HEK293 (cell line): ENCODE measurements at regions not wholly inside any gene's neighbourhood (a gene's known extent, or its start where the extent isn't known, plus 50 kb on each side); places are given as distances from the start of the nearest gene placed in this dataset.

ENCODE experiments used
- CTCF ChIA-PET: fragments of 350-600 bp; formaldehyde crosslinking; extraction: SDS; loops from one replicate; lab custom pipeline; 2021; ENCODE audit warnings: antibody characterized with exemption; lab: Yijun Ruan, JAX
- POLR2A ChIA-PET: fragments of 300-600 bp; formaldehyde crosslinking; extraction: SDS; loops from one replicate; lab custom pipeline; 2020; ENCODE audit warnings: antibody characterized with exemption, inconsistent platforms; lab: Yijun Ruan, JAX
- H3K27ac ChIP-seq: fragments of 200-500 bp; sonication (Bioruptor generic); 2 replicates; pipeline ENCODE4 v1.5.1; 2014; ENCODE audit warnings: low read depth, low read length, control low read depth, inconsistent platforms; ENCODE audit errors: extremely low read depth
- H3K36me3 ChIP-seq, 2 experiments: fragments of 200-500 bp in 1 of 2; sonication (Bioruptor generic) in 1 of 2; 1 replicate in 1 of 2; 2 replicates in 1 of 2; pipeline ENCODE4 v1.5.1; 2014 to 2017; ENCODE audit warnings: inconsistent platforms in 2 of 2, low read length in 2 of 2; ENCODE audit not compliant: control insufficient read depth in 2 of 2, insufficient read depth in 1 of 2
- H3K4me1 ChIP-seq: fragments of 200-500 bp; sonication (Bioruptor generic); 2 replicates; pipeline ENCODE4 v1.5.1; 2014; ENCODE audit warnings: mild to moderate bottlenecking, low read length, inconsistent platforms; ENCODE audit not compliant: control insufficient read depth, insufficient read depth
- H3K4me3 ChIP-seq: 2 replicates; pipeline ENCODE4 v1.5.1; 2011; ENCODE audit warnings: low read depth, mild to moderate bottlenecking, control low read depth, low read length, moderate library complexity
- H3K9me3 ChIP-seq: fragments of 200-500 bp; sonication (Bioruptor generic); 2 replicates; pipeline ENCODE4 v1.5.1; 2014; ENCODE audit warnings: low read depth, low read length, inconsistent platforms; ENCODE audit not compliant: control insufficient read depth, insufficient read depth
- HOXC10 ChIP-seq: sonication (generic); formaldehyde crosslinking; IDR thresholded peaks from 2 replicates; pipeline ENCODE4 v1.8.1; 2023; ENCODE audit warnings: mild to moderate bottlenecking, missing genetic modification reagents
- KLF8 ChIP-seq: fragments of 450-650 bp; formaldehyde crosslinking; IDR thresholded peaks from 2 replicates; pipeline ENCODE4 v1.5.1; 2016; ENCODE audit warnings: missing biosample characterization, missing genetic modification characterization
- OSR2 ChIP-seq: fragments of 450-650 bp; formaldehyde crosslinking; IDR thresholded peaks from 2 replicates; pipeline ENCODE4 v1.5.1; 2016; ENCODE audit warnings: missing biosample characterization, missing genetic modification characterization
- SETDB1 ChIP-seq: IDR thresholded peaks from one replicate; pipeline ENCODE4 v1.6.1; 2017; ENCODE audit warnings: mild to moderate bottlenecking, low read length, moderate library complexity, mixed read lengths; ENCODE audit not compliant: insufficient read length
- TRIM28 ChIP-seq: IDR thresholded peaks from 2 replicates; pipeline ENCODE4 v1.6.1; 2011; ENCODE audit warnings: low read length, control low read depth, borderline replicate concordance
- WT1 ChIP-seq: fragments of 450-650 bp; formaldehyde crosslinking; IDR thresholded peaks from 2 replicates; pipeline ENCODE4 v1.5.1; 2016; ENCODE audit warnings: missing biosample characterization, missing genetic modification characterization
- ZBTB7A ChIP-seq: fragments of 450-650 bp; formaldehyde crosslinking; IDR thresholded peaks from 2 replicates; pipeline ENCODE4 v1.5.1; 2016; ENCODE audit warnings: low read depth, missing biosample characterization, missing genetic modification characterization
- ZFHX2 ChIP-seq: fragments of 450-650 bp; formaldehyde crosslinking; conservative IDR thresholded peaks from 2 replicates; pipeline ENCODE4 v1.5.1; 2016; ENCODE audit warnings: missing biosample characterization, missing genetic modification characterization
- ZFP3 ChIP-seq: fragments of 450-650 bp; formaldehyde crosslinking; IDR thresholded peaks from 2 replicates; pipeline ENCODE4 v1.5.1; 2016; ENCODE audit warnings: low read depth, missing biosample characterization, missing genetic modification characterization
- ZFP69B ChIP-seq: fragments of 450-650 bp; formaldehyde crosslinking; IDR thresholded peaks from 2 replicates; pipeline ENCODE4 v1.5.1; 2016; ENCODE audit warnings: missing biosample characterization, missing genetic modification characterization
- ZNF112 ChIP-seq: fragments of 450-650 bp; formaldehyde crosslinking; IDR thresholded peaks from 2 replicates; pipeline ENCODE4 v1.5.0; 2017; ENCODE audit warnings: missing biosample characterization, missing genetic modification characterization
- ZNF146 ChIP-seq: fragments of 450-650 bp; formaldehyde crosslinking; IDR thresholded peaks from 2 replicates; pipeline ENCODE4 v1.5.1; 2016; ENCODE audit warnings: missing biosample characterization, missing genetic modification characterization
- ZNF16 ChIP-seq: fragments of 450-650 bp; formaldehyde crosslinking; IDR thresholded peaks from 2 replicates; pipeline ENCODE4 v1.5.1; 2016; ENCODE audit warnings: low read depth, missing biosample characterization, missing genetic modification characterization
- ZNF184 ChIP-seq: fragments of 450-650 bp; IDR thresholded peaks from 2 replicates; pipeline ENCODE4 v1.5.1; 2018; ENCODE audit warnings: missing biosample characterization, mild to moderate bottlenecking, missing genetic modification characterization
- ZNF211 ChIP-seq: fragments of 450-650 bp; formaldehyde crosslinking; IDR thresholded peaks from 2 replicates; pipeline ENCODE4 v1.5.1; 2016; ENCODE audit warnings: low read depth, missing biosample characterization, missing genetic modification characterization
- ZNF23 ChIP-seq: fragments of 450-650 bp; formaldehyde crosslinking; IDR thresholded peaks from 2 replicates; pipeline ENCODE4 v1.5.1; 2016; ENCODE audit warnings: missing biosample characterization, missing genetic modification characterization, borderline replicate concordance
- ZNF24 ChIP-seq: fragments of 450-650 bp; formaldehyde crosslinking; IDR thresholded peaks from 2 replicates; pipeline ENCODE4 v1.5.1; 2016; ENCODE audit warnings: missing biosample characterization, missing genetic modification characterization
- ZNF266 ChIP-seq: fragments of 450-650 bp; formaldehyde crosslinking; IDR thresholded peaks from 2 replicates; pipeline ENCODE4 v1.5.1; 2016; ENCODE audit warnings: missing biosample characterization, missing genetic modification characterization, low read depth
- ZNF404 ChIP-seq: fragments of 450-650 bp; formaldehyde crosslinking; IDR thresholded peaks from 2 replicates; pipeline ENCODE4 v1.5.1; 2017; ENCODE audit warnings: missing biosample characterization, missing genetic modification characterization
- ZNF514 ChIP-seq: fragments of 450-650 bp; formaldehyde crosslinking; IDR thresholded peaks from 2 replicates; pipeline ENCODE4 v1.5.1; 2016; ENCODE audit warnings: missing biosample characterization, missing genetic modification characterization
- ZNF521 ChIP-seq: fragments of 450-650 bp; formaldehyde crosslinking; IDR thresholded peaks from 2 replicates; pipeline ENCODE4 v1.5.1; 2017; ENCODE audit warnings: missing biosample characterization, mild to moderate bottlenecking, missing genetic modification characterization
- ZNF558 ChIP-seq: fragments of 450-650 bp; formaldehyde crosslinking; IDR thresholded peaks from 2 replicates; pipeline ENCODE4 v1.5.1; 2016; ENCODE audit warnings: missing biosample characterization, missing genetic modification characterization
- ZNF837 ChIP-seq: fragments of 450-650 bp; formaldehyde crosslinking; IDR thresholded peaks from 2 replicates; pipeline ENCODE4 v1.5.1; 2016; ENCODE audit warnings: missing biosample characterization, missing genetic modification characterization
- TF ChIP-seq, protein P1 (sequence below): fragments of 450-650 bp; formaldehyde crosslinking; IDR thresholded peaks from 2 replicates; pipeline ENCODE4 v1.5.1; 2016; ENCODE audit warnings: missing biosample characterization, missing genetic modification characterization

DNA sequence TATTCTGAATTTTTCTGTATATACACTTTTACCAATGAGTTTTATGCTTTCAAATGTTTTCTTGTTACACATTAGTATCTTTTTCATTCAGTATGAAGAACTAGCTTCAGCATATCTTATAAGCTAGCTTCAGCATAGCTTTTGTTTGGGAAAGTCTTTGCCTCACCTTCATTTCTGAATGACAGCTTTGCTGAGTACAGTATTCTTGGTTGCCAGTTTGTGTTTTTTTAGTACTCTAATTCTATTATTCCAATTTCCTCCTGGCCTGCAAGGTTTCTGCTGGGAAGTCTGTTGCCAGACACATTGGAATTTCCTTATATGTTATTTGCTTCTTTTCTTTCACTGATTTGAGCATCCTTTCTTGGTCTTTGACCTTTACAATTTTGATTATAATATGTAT is 278.8 kb downstream of the SPATA18 start:
- POLR2A ChIA-PET: no interaction called here
- CTCF ChIA-PET: no interaction called here

DNA sequence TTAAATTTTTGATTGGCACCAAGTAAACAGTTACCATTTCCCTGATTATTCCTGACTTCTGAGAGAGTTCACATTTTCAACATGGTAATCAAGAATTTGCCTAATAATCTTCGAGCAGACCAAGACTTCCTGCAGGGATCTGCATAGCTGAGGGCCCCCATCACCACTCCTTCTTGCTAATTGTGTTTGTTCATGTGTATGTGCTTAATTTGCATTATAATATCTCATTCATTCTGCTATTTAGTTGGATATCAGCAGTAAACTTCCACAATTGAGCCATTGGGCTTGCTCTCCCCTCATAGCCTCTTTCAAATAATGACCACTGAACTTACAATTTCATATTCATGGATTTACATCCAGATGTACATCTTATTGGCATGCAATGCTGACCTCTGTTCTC is 292.5 kb downstream of the SPATA18 start:
- Histone ChIP-seq H3K36me3 (no peaks in the 10 kb centered on the region), H3K4me3 (no peak overlapping the region), H3K9me3 (no peaks in the 10 kb centered on the region), H3K4me1 (no peaks in the 10 kb centered on the region), H3K27ac (no peak overlapping the region)
- CTCF ChIA-PET: no interaction called here
- TF ChIP-seq OSR2 (tag by site-specific recombination) (no peak), ZNF24 (tag by site-specific recombination) (no peak), ZFP69B (tag by site-specific recombination) (no peak), HOXC10 (CRISPR knock-in tag) (no peak), ZNF211 (tag by site-specific recombination) (no peak), ZBTB7A (tag by site-specific recombination) (no peak), ZNF558 (tag by site-specific recombination) (no peak)
- TF ChIP-seq, protein P1, sequence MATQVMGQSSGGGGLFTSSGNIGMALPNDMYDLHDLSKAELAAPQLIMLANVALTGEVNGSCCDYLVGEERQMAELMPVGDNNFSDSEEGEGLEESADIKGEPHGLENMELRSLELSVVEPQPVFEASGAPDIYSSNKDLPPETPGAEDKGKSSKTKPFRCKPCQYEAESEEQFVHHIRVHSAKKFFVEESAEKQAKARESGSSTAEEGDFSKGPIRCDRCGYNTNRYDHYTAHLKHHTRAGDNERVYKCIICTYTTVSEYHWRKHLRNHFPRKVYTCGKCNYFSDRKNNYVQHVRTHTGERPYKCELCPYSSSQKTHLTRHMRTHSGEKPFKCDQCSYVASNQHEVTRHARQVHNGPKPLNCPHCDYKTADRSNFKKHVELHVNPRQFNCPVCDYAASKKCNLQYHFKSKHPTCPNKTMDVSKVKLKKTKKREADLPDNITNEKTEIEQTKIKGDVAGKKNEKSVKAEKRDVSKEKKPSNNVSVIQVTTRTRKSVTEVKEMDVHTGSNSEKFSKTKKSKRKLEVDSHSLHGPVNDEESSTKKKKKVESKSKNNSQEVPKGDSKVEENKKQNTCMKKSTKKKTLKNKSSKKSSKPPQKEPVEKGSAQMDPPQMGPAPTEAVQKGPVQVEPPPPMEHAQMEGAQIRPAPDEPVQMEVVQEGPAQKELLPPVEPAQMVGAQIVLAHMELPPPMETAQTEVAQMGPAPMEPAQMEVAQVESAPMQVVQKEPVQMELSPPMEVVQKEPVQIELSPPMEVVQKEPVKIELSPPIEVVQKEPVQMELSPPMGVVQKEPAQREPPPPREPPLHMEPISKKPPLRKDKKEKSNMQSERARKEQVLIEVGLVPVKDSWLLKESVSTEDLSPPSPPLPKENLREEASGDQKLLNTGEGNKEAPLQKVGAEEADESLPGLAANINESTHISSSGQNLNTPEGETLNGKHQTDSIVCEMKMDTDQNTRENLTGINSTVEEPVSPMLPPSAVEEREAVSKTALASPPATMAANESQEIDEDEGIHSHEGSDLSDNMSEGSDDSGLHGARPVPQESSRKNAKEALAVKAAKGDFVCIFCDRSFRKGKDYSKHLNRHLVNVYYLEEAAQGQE (tag by site-specific recombination): no peak
- POLR2A ChIA-PET: no interaction called here

More for the DNA sequence above, 278.8 kb downstream of the SPATA18 start:
- no peak for TF ChIP-seq ZNF184 (tag by site-specific recombination)
- TF ChIP-seq ZNF521 (tag by site-specific recombination): no peak
- no peak for TF ChIP-seq ZNF837 (tag by site-specific recombination)
- TF ChIP-seq TRIM28: peak; percentile 67; the same call in 1 of the 2 replicates
- TF ChIP-seq ZNF514 (tag by site-specific recombination): no peak
- no peak for TF ChIP-seq WT1 (tag by site-specific recombination)
- TF ChIP-seq ZNF146 (tag by site-specific recombination): no peak
- TF ChIP-seq KLF8: no peak
- TF ChIP-seq ZNF404 (tag by site-specific recombination): no peak
- TF ChIP-seq ZNF23 (tag by site-specific recombination): no peak
- TF ChIP-seq ZNF112 (tag by site-specific recombination): no peak
- TF ChIP-seq ZNF16 (tag by site-specific recombination): no peak
- peak; percentile 96 for TF ChIP-seq SETDB1
- no peak for TF ChIP-seq ZFHX2 (tag by site-specific recombination)
- no peak for TF ChIP-seq ZFP3
- no peak for TF ChIP-seq ZNF266 (tag by site-specific recombination)
- TF ChIP-seq, all 188 proteins: peak for 2
- H3K4me1 ChIP-seq: no peaks in the 10 kb centered on the region
- H3K36me3 ChIP-seq: no peaks in the 10 kb centered on the region
- H3K4me3 ChIP-seq: no peak overlapping the region
- no peaks in the 10 kb centered on the region for H3K9me3 ChIP-seq
- no peak overlapping the region for H3K27ac ChIP-seq
